GM18508 (cell line): ENCODE measurements at regions not wholly inside any gene's neighbourhood (a gene's known extent, or its start where the extent isn't known, plus 50 kb on each side); places are given as distances from the start of the nearest gene placed in this dataset.
"Not testable (repeated sequence)": the region's sequence is repeated elsewhere in the genome, so short reads cannot be mapped to it uniquely, and the experiment has no call there.

ENCODE experiments used
- ATAC-seq: cut with Tn5 transposase; IDR thresholded peaks from one replicate; pipeline ENCODE4 v1.9.1; 2021; ENCODE audit warnings: moderate number of reproducible peaks; ENCODE audit not compliant: insufficient read depth, unreplicated experiment

- no peak for ATAC-seq
These were observed 106.8 kb upstream of the SPATS2L start for GRCh38 chr2:200199576-200200263.

- not testable (repeated sequence) for ATAC-seq
These were observed 104.7 kb upstream of the SPATS2L start for GRCh38 chr2:200201839-200202238.

- no peak for ATAC-seq
These were observed 103.1 kb upstream of the SPATS2L start for GRCh38 chr2:200203381-200203827.

- no peak for ATAC-seq
These were observed 98.5 kb upstream of the SPATS2L start for GRCh38 chr2:200208041-200208440.

GRCh38 chr2:200209030-200209429, 97.5 kb upstream of the SPATS2L start:
- ATAC-seq, result no peak

- no peak for ATAC-seq
These were observed 94.8 kb upstream of the SPATS2L start for GRCh38 chr2:200211643-200212042.

GRCh38 chr2:200212862-200213425, 93.5 kb upstream of the SPATS2L start:
- ATAC-seq, result no peak

GRCh38 chr2:200216310-200216709, 90.2 kb upstream of the SPATS2L start:
- ATAC-seq, result no peak

- no peak for ATAC-seq
These were observed 89.2 kb upstream of the SPATS2L start for GRCh38 chr2:200217320-200217719.

GRCh38 chr2:200218645-200219044, 87.8 kb upstream of the SPATS2L start:
- ATAC-seq, result no peak

- no peak for ATAC-seq
These were observed 87.0 kb upstream of the SPATS2L start for GRCh38 chr2:200219309-200220113.

GRCh38 chr2:200220251-200220650, 86.2 kb upstream of the SPATS2L start:
- no peak for ATAC-seq

- ATAC-seq, result no peak
These were observed 85.2 kb upstream of the SPATS2L start for GRCh38 chr2:200221055-200221955.

GRCh38 chr2:200222791-200223190, 83.7 kb upstream of the SPATS2L start:
- no peak for ATAC-seq

- no peak for ATAC-seq
These were observed 83.2 kb upstream of the SPATS2L start for GRCh38 chr2:200223205-200223784.

- ATAC-seq, result no peak
These were observed 80.5 kb upstream of the SPATS2L start for GRCh38 chr2:200225951-200226350.

- no peak for ATAC-seq
These were observed 79.8 kb upstream of the SPATS2L start for GRCh38 chr2:200226451-200227426.

GRCh38 chr2:200230716-200231115, 75.8 kb upstream of the SPATS2L start:
- no peak for ATAC-seq

GRCh38 chr2:200235533-200235932, 71.0 kb upstream of the SPATS2L start:
- no peak for ATAC-seq
